ENCODE measurements at regions not wholly inside any gene's neighbourhood (a gene's known extent, or its start where the extent isn't known, plus 50 kb on each side); places are given as distances from the start of the nearest gene placed in this dataset.

- ChIA-PET POLR2A (ENCODE audit: unreplicated experiment) (no interaction called here), CTCF (no interaction called here)
- Histone ChIP-seq H2AK5ac (ENCODE audit: low read depth, low read length) (no peak overlapping the region), H4K8ac (ENCODE audit: low read depth in 2 of 2, low read length in 2 of 2) (no peak overlapping the region), H3K9ac (ENCODE audit: low read depth, low read length) (no peak overlapping the region), H2AFZ (replicated peaks; ENCODE audit: low read length, poor library complexity) (no peak overlapping the region), H3K56ac (ENCODE audit: extremely low read depth, insufficient read depth, low read length) (no peak overlapping the region), H4K20me1 (ENCODE audit: insufficient read depth, low read length) (no peaks in the 10 kb centered on the region), H4K91ac (ENCODE audit: insufficient read depth, low read depth, low read length) (no peak overlapping the region), H3K36me3 (ENCODE audit: control insufficient read depth, insufficient read depth, low read length) (no peaks in the 10 kb centered on the region), H2BK20ac (ENCODE audit: low read depth, low read length) (no peak overlapping the region), H3K23ac (ENCODE audit: low read depth, low read length) (no peak overlapping the region), H3K9me1 (ENCODE audit: insufficient read depth, low read length) (no peaks in the 10 kb centered on the region), H4K5ac (ENCODE audit: low read depth, low read length) (no peak overlapping the region), H3K14ac (replicated peaks; ENCODE audit: low read depth, low read length) (no peak overlapping the region), H2BK5ac (ENCODE audit: low read depth, low read length, poor library complexity, severe bottlenecking) (no peak overlapping the region), H3K18ac (ENCODE audit: low read depth, low read length) (no peak overlapping the region), H2BK15ac (ENCODE audit: low read depth, low read length) (no peak overlapping the region), H2AK9ac (replicated peaks; ENCODE audit: low read depth, low read length, poor library complexity) (no peak overlapping the region), H3K9me3 (ENCODE audit: control insufficient read depth, insufficient read depth, low read length) (peaks cover 4% of the 10 kb centered on the region; the same call in 1 of the 2 replicates), H3K79me1 (ENCODE audit: low read depth in 1 of 2, low read length in 2 of 2) (no peaks in the 10 kb centered on the region), H2BK120ac (ENCODE audit: low read depth, low read length) (no peak overlapping the region), H3K27ac (ENCODE audit: insufficient read depth, low read length) (no peak overlapping the region), H3K4ac (ENCODE audit: low read depth, low read length) (no peak overlapping the region), H3K27me3 (ENCODE audit: control insufficient read depth, insufficient read depth, low read length) (no peaks in the 10 kb centered on the region), H3K4me2 (ENCODE audit: low read depth, low read length) (no peak overlapping the region), H3K4me1 (ENCODE audit: control insufficient read depth, insufficient read depth, low read length) (no peaks in the 10 kb centered on the region), H3K4me3 (ENCODE audit: insufficient read depth, low read depth, low read length) (no peak overlapping the region)
- in situ Hi-C loops (cut with MboI; ENCODE audit: low sequenced_read_pairs) (no loop called here), dilution Hi-C loops (cut with HindIII; ENCODE audit: low sequenced_read_pairs, unreplicated experiment) (no loop called here), intact Hi-C loops (cut with micrococcal nuclease) (no loop called here)
- no peak for TF ChIP-seq MXI1 (IDR thresholded peaks at IDR 0.05; ENCODE audit: borderline replicate concordance, low read depth, low read length)
- no peak for TF ChIP-seq USF2 (IDR thresholded peaks at IDR 0.05; ENCODE audit: low read depth, low read length)
- TF ChIP-seq CEBPB (IDR thresholded peaks at IDR 0.05; ENCODE audit: low read depth, low read length) = no peak
- no peak for TF ChIP-seq MAFK (IDR thresholded peaks at IDR 0.05; ENCODE audit: low read depth, low read length)
- no peak for TF ChIP-seq SMC3 (IDR thresholded peaks at IDR 0.05; ENCODE audit: low read depth, low read length)
- TF ChIP-seq BHLHE40 (IDR thresholded peaks at IDR 0.05; ENCODE audit: low read depth, low read length) = no peak
- no peak for TF ChIP-seq NFE2L2 (IDR thresholded peaks at IDR 0.05; ENCODE audit: low read depth, low read length)
- no peak for TF ChIP-seq RCOR1 (IDR thresholded peaks at IDR 0.05; ENCODE audit: insufficient replicate concordance, low read length)
- WGBS, 2 experiments (ENCODE audit: extremely low coverage in 2 of 2, insufficient read length in 1 of 2) = no CpG with 5 or more reads among the region's 8 CpGs
- no TSS peak for BruUV-seq (replicated peaks)
- DNase-seq (no peak), ATAC-seq (ENCODE audit: low read depth) (no peak)
Observed at GRCh38 chr13:81275666-81276258, 934.8 kb upstream of the SPRY2 start.

Data from IMR-90 (cell line).